MM.1S (cell line): ENCODE measurements at regions not wholly inside any gene's neighbourhood (a gene's known extent, or its start where the extent isn't known, plus 50 kb on each side); places are given as distances from the start of the nearest gene placed in this dataset.

ENCODE experiments used
- CTCF ChIP-seq: fragments of 300-600 bp; sonication (generic); IDR thresholded peaks from 2 replicates; pipeline ENCODE4 v1.5.1; 2016; ENCODE audit warnings: antibody characterized with exemption, low read length, mixed read lengths
- EZH2 ChIP-seq: fragments of 300-600 bp; sonication (generic); optimal IDR thresholded peaks from 2 replicates; pipeline ENCODE3; 2017; ENCODE audit warnings: low read depth, mild to moderate bottlenecking, antibody characterized with exemption, low read length, mixed read lengths

GRCh38 chr9:126068534-126069230, 257.9 kb upstream of the MVB12B start:
- TF ChIP-seq EZH2: no peak
- TF ChIP-seq CTCF: no peak
